Lower lobe of right lung (tissue), 2 donors: ENCODE measurements at regions not wholly inside any gene's neighbourhood (a gene's known extent, or its start where the extent isn't known, plus 50 kb on each side); places are given as distances from the start of the nearest gene placed in this dataset.

ENCODE experiments used
- ATAC-seq, 2 donors: fragments of 200-7000 bp; cut with Tn5 transposase; one replicate each; pipeline ENCODE4 v1.9.1; 2020 to 2022; ENCODE audit warnings: mild to moderate bottlenecking in 2 of 2, moderate library complexity in 2 of 2
- DNase-seq: peaks from one replicate; pipeline ENCODE4 v3.0.0-alpha.2; 2020
- H3K27ac ChIP-seq: fragments of 200-600 bp; one replicate; pipeline ENCODE4 v1.8.0; 2022
- H3K27me3 ChIP-seq: fragments of 200-600 bp; one replicate; pipeline ENCODE4 v1.8.0; 2022; ENCODE audit warnings: low read depth
- H3K36me3 ChIP-seq: fragments of 200-600 bp; one replicate; pipeline ENCODE4 v1.8.0; 2022; ENCODE audit warnings: mild to moderate bottlenecking
- H3K4me1 ChIP-seq: fragments of 200-600 bp; one replicate; pipeline ENCODE4 v1.8.0; 2022
- H3K4me3 ChIP-seq: fragments of 200-600 bp; one replicate; pipeline ENCODE4 v1.8.0; 2022; ENCODE audit warnings: mild to moderate bottlenecking
- H3K9me3 ChIP-seq: fragments of 200-600 bp; one replicate; pipeline ENCODE4 v1.8.0; 2022
- CTCF ChIP-seq: fragments of 200-600 bp; IDR thresholded peaks from one replicate; pipeline ENCODE4 v1.8.0; 2022; ENCODE audit warnings: antibody characterized with exemption, mild to moderate bottlenecking
- intact Hi-C: fragments of 100-400 bp; cut with DNase I; formaldehyde crosslinking; loops from one replicate; pipeline ENCODE4 v1.11.0; 2022
- donor health status: DM: no; HTN: yes; CAD: no; lungs with severe emphysema.

DNA sequence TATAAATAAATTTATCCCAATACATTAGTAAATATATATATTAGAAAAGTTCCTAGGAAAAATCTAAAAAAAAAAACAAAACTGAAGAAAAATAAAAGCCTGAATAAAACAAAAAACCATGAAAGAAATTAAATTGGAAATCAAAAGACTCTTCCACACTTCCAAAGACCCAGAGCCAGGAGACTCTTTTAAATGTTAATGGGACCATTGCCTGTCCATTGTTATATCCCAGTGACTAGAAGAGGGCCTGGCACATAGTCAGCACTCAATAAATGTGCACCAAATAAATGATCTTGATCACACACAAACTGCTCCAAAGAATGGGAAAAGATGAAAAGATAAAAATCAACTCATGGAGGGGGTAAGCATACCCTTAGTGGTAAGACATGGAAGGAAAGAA, 51.3 kb upstream of the CLDN18 start:
- no peak for DNase-seq
- Histone ChIP-seq H3K9me3 (no peaks in the 10 kb centered on the region), H3K4me1 (no peaks in the 10 kb centered on the region), H3K27ac (no peak overlapping the region), H3K36me3 (no peaks in the 10 kb centered on the region), H3K27me3 (no peaks in the 10 kb centered on the region), H3K4me3 (no peak overlapping the region)
- intact Hi-C loops = no loop called here
- no peak for TF ChIP-seq CTCF
- no peak for ATAC-seq
